CD14-positive monocyte (primary cell): ENCODE measurements at regions not wholly inside any gene's neighbourhood (a gene's known extent, or its start where the extent isn't known, plus 50 kb on each side); places are given as distances from the start of the nearest gene placed in this dataset.

Source experiments
- DNase-seq, 3 donors: peaks; one replicate each; pipeline ENCODE4 v3.0.0-alpha.2; 2011 to 2022
- H2AFZ ChIP-seq: 2 replicates; pipeline ENCODE4 v1.6.0; 2012; ENCODE audit warnings: mild to moderate bottlenecking, low read depth, low read length, inconsistent platforms; ENCODE audit not compliant: insufficient read depth, poor library complexity, severe bottlenecking
- H3K27ac ChIP-seq, 2 donors: 1 replicate in 1 of 2; 2 replicates in 1 of 2; pipeline ENCODE4 v1.5.1; 2012 to 2013; ENCODE audit warnings: low read length in 2 of 2, control low read depth in 1 of 2, inconsistent platforms in 1 of 2, low read depth in 1 of 2, mild to moderate bottlenecking in 1 of 2
- H3K27me3 ChIP-seq, 2 donors: one replicate each; pipeline versions ENCODE4 v1.6.0 to v1.6.1; 2011 to 2013; ENCODE audit warnings: low read length in 2 of 2; ENCODE audit not compliant: control insufficient read depth in 2 of 2, insufficient read depth in 2 of 2
- H3K36me3 ChIP-seq, 2 donors: replicated peaks in 1 of 2; 1 replicate in 1 of 2; 2 replicates in 1 of 2; pipeline versions ENCODE4 v1.5.1 to v1.6.1; 2012 to 2013; ENCODE audit warnings: low read length in 2 of 2, control low read depth in 1 of 2, inconsistent platforms in 1 of 2, mild to moderate bottlenecking in 1 of 2; ENCODE audit not compliant: insufficient read depth in 2 of 2, control insufficient read depth in 1 of 2
- H3K4me1 ChIP-seq, 2 donors: 1 replicate in 1 of 2; 2 replicates in 1 of 2; pipeline versions ENCODE4 v1.5.1 to v1.6.1; 2012 to 2013; ENCODE audit warnings: low read length in 2 of 2, control low read depth in 1 of 2, inconsistent platforms in 1 of 2, mild to moderate bottlenecking in 1 of 2, moderate library complexity in 1 of 2; ENCODE audit not compliant: insufficient read depth in 2 of 2, control insufficient read depth in 1 of 2
- H3K4me2 ChIP-seq: replicated peaks from 2 replicates; pipeline ENCODE3; 2012; ENCODE audit warnings: low read length, moderate library complexity, mild to moderate bottlenecking; ENCODE audit not compliant: poor library complexity, severe bottlenecking; ENCODE audit errors: extremely low read depth
- H3K4me3 ChIP-seq, 3 experiments: fragments of 200-600 bp in 1 of 3; sonication (generic) in 1 of 3; replicated peaks in 1 of 3; 1 replicate in 2 of 3; 2 replicates in 1 of 3; pipeline ENCODE4 v1.5.1; 2011 to 2013; ENCODE audit warnings: low read length in 3 of 3, mild to moderate bottlenecking in 3 of 3, control low read depth in 2 of 3, low read depth in 2 of 3, inconsistent platforms in 1 of 3, moderate library complexity in 1 of 3
- H3K79me2 ChIP-seq: 2 replicates; pipeline ENCODE4 v1.6.0; 2012; ENCODE audit warnings: mild to moderate bottlenecking, control low read depth, inconsistent platforms, low read length, moderate library complexity; ENCODE audit not compliant: insufficient read depth
- H3K9ac ChIP-seq: 2 replicates; pipeline ENCODE4 v1.6.0; 2017; ENCODE audit warnings: low read length, mild to moderate bottlenecking; ENCODE audit not compliant: insufficient read depth, poor library complexity, severe bottlenecking
- H3K9me3 ChIP-seq, 2 donors: replicated peaks in 1 of 2; 1 replicate in 1 of 2; 2 replicates in 1 of 2; pipeline versions ENCODE4 v1.5.1 to v1.6.1; 2012 to 2013; ENCODE audit warnings: low read length in 2 of 2, control low read depth in 1 of 2; ENCODE audit not compliant: control insufficient read depth in 1 of 2, insufficient read depth in 1 of 2
- H4K20me1 ChIP-seq: 2 replicates; pipeline ENCODE4 v1.6.0; 2012; ENCODE audit warnings: mild to moderate bottlenecking, low read length, control low read depth, moderate library complexity; ENCODE audit not compliant: insufficient read depth
- H3K27ac Mint-ChIP-seq, 7 donors: one replicate each; pipeline ENCODE4 v1.8.0; 2020; ENCODE audit warnings: mild to moderate bottlenecking in 7 of 7, mixed read lengths in 7 of 7, moderate library complexity in 6 of 7, inconsistent platforms in 2 of 7
- H3K27me3 Mint-ChIP-seq, 3 donors: one replicate each; pipeline ENCODE4 v1.8.0; 2021 to 2022; ENCODE audit warnings: low read depth in 3 of 3, mild to moderate bottlenecking in 3 of 3, mixed read lengths in 3 of 3, moderate library complexity in 3 of 3, inconsistent platforms in 1 of 3
- H3K36me3 Mint-ChIP-seq, 2 donors: one replicate each; pipeline ENCODE4 v1.8.0; 2020; ENCODE audit warnings: mixed read lengths in 2 of 2, inconsistent platforms in 1 of 2, mild to moderate bottlenecking in 1 of 2
- H3K4me1 Mint-ChIP-seq: one replicate; pipeline ENCODE4 v1.8.0; 2020; ENCODE audit warnings: mild to moderate bottlenecking, mixed read lengths
- H3K4me3 Mint-ChIP-seq, 2 donors: one replicate each; pipeline ENCODE4 v1.8.0; 2020; ENCODE audit warnings: mild to moderate bottlenecking in 2 of 2, mixed read lengths in 2 of 2, moderate library complexity in 1 of 2
- H3K9me3 Mint-ChIP-seq, 7 donors: one replicate each; pipeline ENCODE4 v1.8.0; 2020 to 2022; ENCODE audit warnings: mixed read lengths in 7 of 7, mild to moderate bottlenecking in 6 of 7, moderate library complexity in 6 of 7, inconsistent platforms in 2 of 7
- WGBS: methylation state at CpG from one replicate; pipeline ENCODE4 v1.1.5; 2013; ENCODE audit warnings: missing lambda C conversion rate; ENCODE audit not compliant: insufficient coverage; 5-methylcytosine and 5-hydroxymethylcytosine counted together
- intact Hi-C, 2 donors: fragments of 100-400 bp; cut with micrococcal nuclease; formaldehyde crosslinking; loops; one replicate each; pipeline versions ENCODE4 v1.15.0 to v1.15.1; 2023
- TF ChIP-seq, protein P1 (sequence below): fragments of 200-600 bp; IDR thresholded peaks from one replicate; pipeline ENCODE4 v1.8.0; 2022; ENCODE audit warnings: antibody characterized with exemption, mild to moderate bottlenecking

DNA sequence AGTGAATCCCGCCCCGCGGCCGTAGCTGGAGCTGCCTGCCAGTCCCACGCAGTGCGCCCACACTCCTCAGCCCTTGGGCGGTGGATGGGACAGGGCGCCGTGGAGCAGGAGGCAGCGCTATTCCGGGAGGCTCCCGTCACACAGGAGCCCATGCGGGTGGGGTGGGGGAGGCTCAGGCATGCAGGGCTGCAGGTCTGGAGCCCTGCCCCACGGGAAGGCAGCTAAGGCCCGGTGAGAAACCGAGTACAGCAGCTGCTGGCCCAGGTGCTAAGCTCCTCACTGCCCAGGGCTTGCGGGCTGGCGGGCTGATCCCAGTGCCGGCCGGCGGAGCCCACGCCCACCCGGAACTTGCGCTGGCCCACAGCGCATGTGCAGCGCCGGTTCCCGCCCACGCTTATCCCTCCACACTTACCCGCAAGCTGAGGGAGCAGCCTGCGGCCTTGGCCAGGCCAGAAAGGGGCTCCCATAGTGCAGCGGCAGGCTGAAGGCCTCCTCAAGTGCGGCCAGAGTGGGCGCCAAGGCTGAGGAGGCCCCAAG, 1152.8 kb upstream of the CELF4 start:
- DNase-seq, result no peak
- TF ChIP-seq, protein P1, sequence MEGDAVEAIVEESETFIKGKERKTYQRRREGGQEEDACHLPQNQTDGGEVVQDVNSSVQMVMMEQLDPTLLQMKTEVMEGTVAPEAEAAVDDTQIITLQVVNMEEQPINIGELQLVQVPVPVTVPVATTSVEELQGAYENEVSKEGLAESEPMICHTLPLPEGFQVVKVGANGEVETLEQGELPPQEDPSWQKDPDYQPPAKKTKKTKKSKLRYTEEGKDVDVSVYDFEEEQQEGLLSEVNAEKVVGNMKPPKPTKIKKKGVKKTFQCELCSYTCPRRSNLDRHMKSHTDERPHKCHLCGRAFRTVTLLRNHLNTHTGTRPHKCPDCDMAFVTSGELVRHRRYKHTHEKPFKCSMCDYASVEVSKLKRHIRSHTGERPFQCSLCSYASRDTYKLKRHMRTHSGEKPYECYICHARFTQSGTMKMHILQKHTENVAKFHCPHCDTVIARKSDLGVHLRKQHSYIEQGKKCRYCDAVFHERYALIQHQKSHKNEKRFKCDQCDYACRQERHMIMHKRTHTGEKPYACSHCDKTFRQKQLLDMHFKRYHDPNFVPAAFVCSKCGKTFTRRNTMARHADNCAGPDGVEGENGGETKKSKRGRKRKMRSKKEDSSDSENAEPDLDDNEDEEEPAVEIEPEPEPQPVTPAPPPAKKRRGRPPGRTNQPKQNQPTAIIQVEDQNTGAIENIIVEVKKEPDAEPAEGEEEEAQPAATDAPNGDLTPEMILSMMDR, result no peak
- Histone ChIP-seq H3K9ac (no peak overlapping the region), H3K36me3 (no peaks in the 10 kb centered on the region), H3K27me3 (no peaks in the 10 kb centered on the region), H3K4me3 (no peak overlapping the region), H3K79me2 (no peaks in the 10 kb centered on the region), H3K27ac (no peak overlapping the region), H2AFZ (no peak overlapping the region), H3K9me3 (peaks cover 23 to 25% of the 10 kb centered on the region in 2 donors), H3K4me1 (no peaks in the 10 kb centered on the region), H4K20me1 (no peaks in the 10 kb centered on the region), H3K4me2 (no peak overlapping the region)
- H3K4me3 Mint-ChIP-seq, result no peak overlapping the region
- peaks cover 7 to 20% (median 16%) of the 10 kb centered on the region in 7 donors for H3K9me3 Mint-ChIP-seq
- no peak overlapping the region for H3K27ac Mint-ChIP-seq
- no peaks in the 10 kb centered on the region for H3K4me1 Mint-ChIP-seq
- intact Hi-C loops, result no loop called here
- H3K36me3 Mint-ChIP-seq, result no peaks in the 10 kb centered on the region
- no peaks in the 10 kb centered on the region for H3K27me3 Mint-ChIP-seq
- WGBS, result 95% methylated on average over 34 of the region's 34 CpGs

DNA sequence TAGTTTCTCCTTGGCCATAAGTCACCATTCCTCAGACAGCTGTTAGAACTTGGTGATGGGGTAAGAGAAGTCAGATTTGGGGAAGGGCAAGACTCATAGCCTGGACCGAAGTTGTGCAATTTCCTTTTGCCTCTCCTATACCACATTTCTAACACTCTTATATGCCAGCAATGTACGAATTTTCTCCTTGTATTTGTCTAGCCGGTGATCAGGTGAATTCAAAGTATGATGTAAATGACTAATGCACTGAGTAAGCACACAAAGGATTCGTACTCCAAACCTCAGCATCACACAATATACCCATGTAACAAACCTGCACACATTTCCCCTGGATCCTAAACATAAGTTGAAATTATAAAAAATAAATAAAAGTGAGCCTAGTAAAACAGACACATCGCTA, 1143.5 kb upstream of the CELF4 start:
- H2AFZ ChIP-seq, result no peak overlapping the region
- no peak overlapping the region for H3K4me3 Mint-ChIP-seq
- TF ChIP-seq, protein P1, result no peak
- intact Hi-C loops, result no loop called here
- no peak overlapping the region for H3K27ac ChIP-seq
- H3K9me3 ChIP-seq, result peaks cover 0 to 7% of the 10 kb centered on the region in 2 donors
- no peaks in the 10 kb centered on the region for H4K20me1 ChIP-seq
- no peak overlapping the region for H3K27ac Mint-ChIP-seq
- 80% methylated on average over 1 of the region's 5 CpGs for WGBS
- H3K36me3 Mint-ChIP-seq, result no peaks in the 10 kb centered on the region
- no peak overlapping the region for H3K4me2 ChIP-seq
- H3K9ac ChIP-seq, result no peak overlapping the region
- no peak for DNase-seq
- H3K36me3 ChIP-seq, result no peaks in the 10 kb centered on the region
- H3K27me3 ChIP-seq, result no peaks in the 10 kb centered on the region
- no peaks in the 10 kb centered on the region for H3K4me1 Mint-ChIP-seq
- no peak overlapping the region for H3K4me3 ChIP-seq
- H3K27me3 Mint-ChIP-seq, result peaks cover 0 to 1% (median 0%) of the 10 kb centered on the region in 3 donors
- H3K79me2 ChIP-seq, result no peaks in the 10 kb centered on the region
- peaks cover 2 to 13% (median 6%) of the 10 kb centered on the region in 7 donors for H3K9me3 Mint-ChIP-seq
- H3K4me1 ChIP-seq, result no peaks in the 10 kb centered on the region
